Lower leg skin (tissue), 3 donors: ENCODE measurements at regions not wholly inside any gene's neighbourhood (a gene's known extent, or its start where the extent isn't known, plus 50 kb on each side); places are given as distances from the start of the nearest gene placed in this dataset.

Source experiments
- CTCF ChIP-seq, 3 donors: fragments of 450-650 bp; IDR thresholded peaks; one replicate each; pipeline ENCODE4 v1.5.1; 2016; ENCODE audit warnings: antibody characterized with exemption in 3 of 3, mild to moderate bottlenecking in 3 of 3, moderate library complexity in 2 of 3
- POLR2A ChIP-seq, 2 donors: fragments of 450-650 bp; IDR thresholded peaks; one replicate each; pipeline ENCODE4 v1.6.1; 2016 to 2017; ENCODE audit warnings: antibody characterized with exemption in 2 of 2, mild to moderate bottlenecking in 1 of 2, moderate library complexity in 1 of 2

DNA sequence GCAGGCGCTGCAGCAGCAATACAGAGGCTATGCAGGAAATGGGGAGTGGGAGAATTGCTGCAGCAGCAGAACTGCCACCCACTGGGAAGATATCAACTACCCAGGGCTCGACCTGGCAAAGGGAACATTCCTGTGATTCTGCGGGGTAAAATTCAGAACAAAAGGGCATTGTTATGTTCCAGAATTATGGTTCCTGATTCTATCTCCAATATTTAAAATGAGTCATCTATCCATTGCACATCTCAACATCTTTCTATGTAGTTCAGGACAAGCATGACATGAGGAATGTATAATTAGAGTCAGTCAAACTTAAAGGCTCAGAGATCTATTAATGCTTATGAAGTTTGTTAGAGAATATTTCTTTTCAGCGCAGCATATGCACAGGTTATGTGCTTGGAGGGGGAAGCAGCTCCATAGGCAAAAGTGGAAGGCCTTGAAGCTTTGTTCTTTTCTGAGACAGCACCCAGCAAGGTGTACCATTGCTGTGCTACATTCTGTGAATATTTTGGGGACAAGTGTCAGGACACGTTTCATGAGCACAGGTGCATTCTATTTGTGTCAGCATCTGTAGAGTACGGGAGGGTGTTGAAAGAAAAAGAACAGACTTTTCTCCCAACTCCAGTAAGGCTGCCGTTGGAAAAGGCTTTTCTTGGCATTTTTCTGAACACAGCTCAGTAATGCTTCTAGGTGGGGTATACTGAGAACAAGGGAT is 395.6 kb upstream of the MPDZ start:
- TF ChIP-seq CTCF (IDR thresholded peaks at IDR 0.05) (no peak), POLR2A (IDR thresholded peaks at IDR 0.05) (no peak)
